Keratinocyte (primary cell): ENCODE measurements at regions not wholly inside any gene's neighbourhood (a gene's known extent, or its start where the extent isn't known, plus 50 kb on each side); places are given as distances from the start of the nearest gene placed in this dataset.

ENCODE experiments used
- DNase-seq: peaks from one replicate; pipeline ENCODE4 v3.0.0-alpha.2; 2011; ENCODE audit warnings: low read depth, missing footprints, low spot score
- FAIRE-seq: peaks from 2 replicates; lab custom pipeline; 2011; peaks lifted over from hg19 to GRCh38; lab: Jason Lieb, UNC
- H2AFZ ChIP-seq: 2 replicates; pipeline ENCODE4 v1.6.0; 2012; ENCODE audit warnings: low read length, control low read depth, inconsistent platforms; ENCODE audit not compliant: control insufficient read depth
- H3K27ac ChIP-seq: 2 replicates; pipeline ENCODE4 v1.5.1; 2011; ENCODE audit warnings: low read length; ENCODE audit not compliant: control insufficient read depth, insufficient read depth
- H3K27me3 ChIP-seq: 3 replicates; pipeline ENCODE4 v1.6.0; 2011; ENCODE audit warnings: low read length; ENCODE audit not compliant: control insufficient read depth, insufficient read depth; ENCODE audit errors: extremely low read depth
- H3K36me3 ChIP-seq, 2 experiments: 2 replicates in 1 of 2; 3 replicates in 1 of 2; pipeline ENCODE4 v1.5.1; 2011; ENCODE audit warnings: low read length in 2 of 2, mild to moderate bottlenecking in 1 of 2; ENCODE audit not compliant: control insufficient read depth in 2 of 2, insufficient read depth in 2 of 2; ENCODE audit errors: extremely low read depth in 1 of 2
- H3K4me1 ChIP-seq: 3 replicates; pipeline ENCODE4 v1.5.1; 2011; ENCODE audit warnings: low read length; ENCODE audit not compliant: control insufficient read depth, insufficient read depth; ENCODE audit errors: extremely low read depth
- H3K4me2 ChIP-seq: 3 replicates; pipeline ENCODE4 v1.6.0; 2011; ENCODE audit warnings: low read depth, low read length; ENCODE audit not compliant: control insufficient read depth, insufficient read depth; ENCODE audit errors: extremely low read depth
- H3K4me3 ChIP-seq, 3 experiments: fragments of 200-600 bp in 1 of 3; sonication (generic) in 1 of 3; 2 replicates in 2 of 3; 3 replicates in 1 of 3; pipeline ENCODE4 v1.5.1; 2011 to 2016; ENCODE audit warnings: low read length in 3 of 3, mild to moderate bottlenecking in 3 of 3, control low read depth in 2 of 3, inconsistent platforms in 1 of 3, low read depth in 1 of 3, mixed read lengths in 1 of 3, mixed run types in 1 of 3, moderate library complexity in 1 of 3; ENCODE audit not compliant: control insufficient read depth in 2 of 3, insufficient read depth in 2 of 3; ENCODE audit errors: extremely low read depth in 1 of 3
- H3K79me2 ChIP-seq: 2 replicates; pipeline ENCODE4 v1.6.0; 2012; ENCODE audit warnings: low read length; ENCODE audit not compliant: control insufficient read depth, insufficient read depth
- H3K9ac ChIP-seq: 3 replicates; pipeline ENCODE4 v1.6.0; 2011; ENCODE audit warnings: low read length; ENCODE audit not compliant: control insufficient read depth, insufficient read depth; ENCODE audit errors: extremely low read depth
- H3K9me1 ChIP-seq: 3 replicates; pipeline ENCODE4 v1.6.0; 2011; ENCODE audit warnings: low read length; ENCODE audit not compliant: control insufficient read depth, insufficient read depth; ENCODE audit errors: extremely low read depth
- H3K9me3 ChIP-seq: 2 replicates; pipeline ENCODE4 v1.5.1; 2012; ENCODE audit warnings: low read depth, low read length; ENCODE audit not compliant: control insufficient read depth
- H4K20me1 ChIP-seq: 3 replicates; pipeline ENCODE4 v1.6.0; 2011; ENCODE audit warnings: low read length; ENCODE audit not compliant: control insufficient read depth, insufficient read depth; ENCODE audit errors: extremely low read depth
- EZH2 ChIP-seq: IDR thresholded peaks from one replicate; pipeline ENCODE4 v1.6.1; 2012; ENCODE audit warnings: inconsistent platforms, mild to moderate bottlenecking, low read length, moderate library complexity
- dilution Hi-C: fragments of 300-500 bp; cut with MboI; formaldehyde crosslinking; loops from one replicate; pipeline ENCODE4 v1.7.0; 2020; ENCODE audit warnings: low sequenced_read_pairs; ENCODE audit not compliant: extremely low pct_ligation_motif_present
- TF ChIP-seq, protein P1 (sequence below), 3 experiments: IDR thresholded peaks in 1 of 3; conservative IDR thresholded peaks in 1 of 3; optimal IDR thresholded peaks in 1 of 3; 2 replicates in 2 of 3; 3 replicates in 1 of 3; pipeline versions ENCODE3 to v1.5.1; 2011; ENCODE audit warnings: low read length in 3 of 3, mild to moderate bottlenecking in 3 of 3, moderate library complexity in 2 of 3, control low read depth in 1 of 3, inconsistent platforms in 1 of 3; ENCODE audit not compliant: insufficient read depth in 2 of 3; ENCODE audit errors: extremely low read depth in 1 of 3

DNA sequence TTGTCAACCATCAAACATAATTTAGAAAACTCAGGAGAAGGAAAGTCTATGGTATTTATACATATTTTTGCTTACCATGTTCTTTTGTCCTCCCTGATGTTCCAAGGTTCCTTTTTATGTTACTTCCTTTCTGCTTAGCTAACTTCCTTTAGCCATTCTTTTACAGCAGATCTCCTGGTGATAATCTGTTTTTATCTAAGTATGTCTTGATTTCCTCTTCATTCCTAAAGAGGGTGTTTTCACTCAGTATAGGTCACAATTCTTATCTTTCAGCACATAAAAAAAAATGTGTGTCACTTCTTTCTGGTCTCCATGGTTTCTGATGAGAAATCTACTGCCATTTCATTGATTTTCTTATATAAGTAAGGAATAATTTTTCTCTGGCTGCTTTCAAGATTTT is 384.4 kb upstream of the PDE4D start:
- Histone ChIP-seq H3K36me3 (no peaks in the 10 kb centered on the region), H2AFZ (no peak overlapping the region), H3K79me2 (no peaks in the 10 kb centered on the region), H3K9me1 (no peaks in the 10 kb centered on the region), H3K27me3 (no peaks in the 10 kb centered on the region), H3K27ac (no peak overlapping the region), H3K4me2 (no peak overlapping the region), H3K9me3 (no peaks in the 10 kb centered on the region), H3K4me1 (no peaks in the 10 kb centered on the region), H3K9ac (no peak overlapping the region), H3K4me3 (no peak overlapping the region), H4K20me1 (no peaks in the 10 kb centered on the region)
- FAIRE-seq (no peak), DNase-seq (no peak)
- no peak for TF ChIP-seq EZH2
- TF ChIP-seq, protein P1, sequence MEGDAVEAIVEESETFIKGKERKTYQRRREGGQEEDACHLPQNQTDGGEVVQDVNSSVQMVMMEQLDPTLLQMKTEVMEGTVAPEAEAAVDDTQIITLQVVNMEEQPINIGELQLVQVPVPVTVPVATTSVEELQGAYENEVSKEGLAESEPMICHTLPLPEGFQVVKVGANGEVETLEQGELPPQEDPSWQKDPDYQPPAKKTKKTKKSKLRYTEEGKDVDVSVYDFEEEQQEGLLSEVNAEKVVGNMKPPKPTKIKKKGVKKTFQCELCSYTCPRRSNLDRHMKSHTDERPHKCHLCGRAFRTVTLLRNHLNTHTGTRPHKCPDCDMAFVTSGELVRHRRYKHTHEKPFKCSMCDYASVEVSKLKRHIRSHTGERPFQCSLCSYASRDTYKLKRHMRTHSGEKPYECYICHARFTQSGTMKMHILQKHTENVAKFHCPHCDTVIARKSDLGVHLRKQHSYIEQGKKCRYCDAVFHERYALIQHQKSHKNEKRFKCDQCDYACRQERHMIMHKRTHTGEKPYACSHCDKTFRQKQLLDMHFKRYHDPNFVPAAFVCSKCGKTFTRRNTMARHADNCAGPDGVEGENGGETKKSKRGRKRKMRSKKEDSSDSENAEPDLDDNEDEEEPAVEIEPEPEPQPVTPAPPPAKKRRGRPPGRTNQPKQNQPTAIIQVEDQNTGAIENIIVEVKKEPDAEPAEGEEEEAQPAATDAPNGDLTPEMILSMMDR (optimal IDR thresholded peaks at IDR 0.05 in 1 of 3, IDR thresholded peaks at IDR 0.05 in 1 of 3, conservative IDR thresholded peaks at IDR 0.05 in 1 of 3; ENCODE audit: extremely low read depth in 1 of 3, insufficient read depth in 2 of 3, low read length in 3 of 3): no peak
- dilution Hi-C loops: no loop called here

DNA sequence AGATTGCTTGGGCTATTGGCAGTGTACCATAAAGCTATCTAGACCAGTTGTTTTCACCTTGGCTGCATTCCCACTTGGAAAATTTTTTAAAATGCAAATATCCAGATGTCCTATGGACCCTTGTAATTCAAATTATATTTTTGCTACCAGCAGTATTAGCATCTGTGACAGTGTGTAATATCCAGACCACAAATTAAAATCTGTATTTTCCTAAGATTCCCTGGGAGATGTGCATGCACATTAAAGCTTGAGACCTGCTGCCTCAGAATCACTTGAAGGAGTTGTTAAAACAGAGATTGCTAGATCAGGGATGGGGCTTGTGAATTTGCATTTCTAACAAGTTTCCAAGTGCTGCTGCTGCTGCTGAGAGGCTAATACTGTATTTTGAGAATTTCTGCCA is 381.2 kb upstream of the PDE4D start:
- H3K9ac ChIP-seq: no peak overlapping the region
- no peaks in the 10 kb centered on the region for H3K9me3 ChIP-seq
- H3K36me3 ChIP-seq: no peaks in the 10 kb centered on the region
- H3K9me1 ChIP-seq: no peaks in the 10 kb centered on the region
- no peaks in the 10 kb centered on the region for H4K20me1 ChIP-seq
- dilution Hi-C loops: no loop called here
- H3K4me1 ChIP-seq: no peaks in the 10 kb centered on the region
- H3K4me3 ChIP-seq: no peak overlapping the region
- DNase-seq (no peak), FAIRE-seq (no peak)
- no peak overlapping the region for H3K4me2 ChIP-seq
- no peaks in the 10 kb centered on the region for H3K79me2 ChIP-seq
- TF ChIP-seq, protein P1 (optimal IDR thresholded peaks at IDR 0.05 in 1 of 3, IDR thresholded peaks at IDR 0.05 in 1 of 3, conservative IDR thresholded peaks at IDR 0.05 in 1 of 3; ENCODE audit: extremely low read depth in 1 of 3, insufficient read depth in 2 of 3, low read length in 3 of 3): no peak
- TF ChIP-seq EZH2: no peak
- no peak overlapping the region for H3K27ac ChIP-seq
- peaks cover 5% of the 10 kb centered on the region for H3K27me3 ChIP-seq
- H2AFZ ChIP-seq: no peak overlapping the region
